HG03520 (cell line): ENCODE measurements at regions not wholly inside any gene's neighbourhood (a gene's known extent, or its start where the extent isn't known, plus 50 kb on each side); places are given as distances from the start of the nearest gene placed in this dataset.

Experiments
- ATAC-seq: cut with Tn5 transposase; IDR thresholded peaks from one replicate; pipeline ENCODE4 v1.9.1; 2021; ENCODE audit warnings: mild to moderate bottlenecking, moderate library complexity; ENCODE audit not compliant: unreplicated experiment

GRCh38 chr7:142606081-142606480, 143.2 kb upstream of the PRSS1 start:
- no peak for ATAC-seq

GRCh38 chr7:142604671-142605070, 144.6 kb upstream of the PRSS1 start:
- ATAC-seq: no peak

DNA sequence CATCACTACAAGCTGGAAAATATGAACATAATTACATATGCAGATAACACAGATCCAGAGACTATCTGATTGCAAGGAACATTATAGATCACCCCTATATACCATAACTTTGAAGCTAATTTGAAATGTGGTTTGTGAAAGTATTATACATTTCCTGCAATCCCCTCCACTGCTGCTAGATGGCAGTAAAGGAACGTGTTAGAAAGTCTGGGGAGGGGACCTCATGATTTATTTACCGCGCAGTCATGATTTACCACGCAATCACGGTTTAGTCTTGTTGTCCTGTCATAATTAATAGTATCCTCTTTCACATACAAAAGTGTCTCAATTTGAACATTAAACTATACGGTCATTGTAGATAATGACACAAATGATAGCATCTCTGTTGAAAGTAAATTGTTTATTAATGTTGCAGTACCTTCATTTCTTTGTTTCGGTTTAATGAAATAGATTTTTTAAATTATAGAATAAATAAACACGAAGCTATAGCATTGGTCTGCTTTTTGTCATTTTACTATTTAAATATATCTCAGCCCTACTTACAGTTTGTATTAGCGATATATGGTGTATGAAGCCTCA, 145.3 kb upstream of the PRSS1 start:
- ATAC-seq: no peak

- ATAC-seq: no peak
Observed at GRCh38 chr7:142602756-142603155, 146.5 kb upstream of the PRSS1 start.

- ATAC-seq: no peak
Observed at GRCh38 chr7:142602183-142602582, 147.1 kb upstream of the PRSS1 start.

DNA sequence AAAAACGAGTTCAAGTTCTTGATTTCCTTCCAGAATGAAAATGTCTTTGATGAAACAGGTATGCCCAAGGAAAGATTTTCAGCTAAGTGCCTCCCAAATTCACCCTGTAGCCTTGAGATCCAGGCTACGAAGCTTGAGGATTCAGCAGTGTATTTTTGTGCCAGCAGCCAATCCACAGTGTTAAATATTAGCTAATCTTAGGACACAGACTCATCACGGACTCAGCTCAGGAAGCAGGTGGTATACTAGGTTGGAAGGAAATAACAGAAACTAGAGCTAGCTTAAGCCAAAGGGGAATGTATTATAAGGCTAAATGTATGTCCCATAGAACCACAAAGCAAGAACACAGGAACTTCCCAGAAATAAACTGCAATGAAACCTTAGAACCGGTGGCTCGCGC, 151.0 kb upstream of the PRSS1 start:
- ATAC-seq: no peak

DNA sequence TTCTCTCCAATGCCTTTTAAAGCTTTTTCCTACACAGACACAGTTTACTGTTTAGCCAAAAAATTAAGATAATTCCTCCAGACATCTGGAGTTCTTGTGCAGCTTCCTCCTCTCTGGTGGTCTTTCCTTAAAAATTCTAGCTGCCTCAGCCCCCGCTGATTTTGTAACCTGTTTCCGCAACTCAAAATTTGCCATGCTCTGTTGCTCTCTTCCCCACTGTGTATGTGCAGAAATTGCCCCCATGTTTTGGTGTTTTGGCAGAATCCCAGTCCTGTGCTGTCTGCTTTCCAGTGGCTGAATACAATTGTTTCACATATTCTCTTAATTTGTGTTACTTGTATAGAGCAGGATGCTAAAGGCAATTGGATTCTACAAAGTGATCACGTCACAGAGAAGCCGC, 151.7 kb upstream of the PRSS1 start:
- ATAC-seq: no peak

- no peak for ATAC-seq
Observed at GRCh38 chr7:142595816-142596516, 153.3 kb upstream of the PRSS1 start.

GRCh38 chr7:142594078-142594477, 155.2 kb upstream of the PRSS1 start:
- ATAC-seq: no peak

GRCh38 chr7:142593106-142593505, 156.2 kb upstream of the PRSS1 start:
- no peak for ATAC-seq

- no peak for ATAC-seq
Observed at GRCh38 chr7:142592664-142593063, 156.6 kb upstream of the PRSS1 start.

GRCh38 chr7:142592231-142592630, 157.0 kb upstream of the PRSS1 start:
- ATAC-seq: no peak

DNA sequence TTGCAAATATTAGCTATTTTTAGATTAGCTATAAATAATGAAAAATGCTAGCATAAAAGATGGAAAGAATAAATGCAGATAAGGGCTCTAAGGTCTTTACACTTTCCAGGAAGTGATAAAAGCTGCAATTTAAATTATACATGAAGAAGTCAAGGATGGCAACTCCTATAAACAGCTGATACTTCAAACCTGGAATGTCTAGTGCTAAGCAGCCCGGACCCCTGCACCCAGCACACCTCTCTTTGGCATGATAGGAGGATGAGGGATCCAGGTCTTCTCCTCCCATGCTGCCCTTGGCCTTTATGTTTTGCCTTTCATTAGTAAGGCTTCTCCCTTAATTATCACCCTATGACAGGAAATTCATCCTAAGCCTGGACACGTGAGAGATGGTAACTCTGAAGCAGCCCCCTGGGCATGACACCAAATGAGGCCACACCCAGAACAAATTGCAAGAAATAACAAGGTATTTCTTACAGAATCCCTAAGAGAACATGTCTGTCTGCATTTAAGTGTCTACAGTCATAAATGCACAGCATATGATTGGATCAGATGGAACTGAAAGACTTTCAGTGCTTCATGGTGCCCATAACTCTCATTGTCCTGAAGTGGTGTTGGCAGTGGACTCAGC, 158.3 kb upstream of the PRSS1 start:
- no peak for ATAC-seq

GRCh38 chr7:142590077-142590476, 159.2 kb upstream of the PRSS1 start:
- ATAC-seq: no peak

- peak; percentile 68 for ATAC-seq
Observed at GRCh38 chr7:142587578-142588191, 161.6 kb upstream of the PRSS1 start.

GRCh38 chr7:142586611-142587010, 162.7 kb upstream of the PRSS1 start:
- ATAC-seq: no peak

DNA sequence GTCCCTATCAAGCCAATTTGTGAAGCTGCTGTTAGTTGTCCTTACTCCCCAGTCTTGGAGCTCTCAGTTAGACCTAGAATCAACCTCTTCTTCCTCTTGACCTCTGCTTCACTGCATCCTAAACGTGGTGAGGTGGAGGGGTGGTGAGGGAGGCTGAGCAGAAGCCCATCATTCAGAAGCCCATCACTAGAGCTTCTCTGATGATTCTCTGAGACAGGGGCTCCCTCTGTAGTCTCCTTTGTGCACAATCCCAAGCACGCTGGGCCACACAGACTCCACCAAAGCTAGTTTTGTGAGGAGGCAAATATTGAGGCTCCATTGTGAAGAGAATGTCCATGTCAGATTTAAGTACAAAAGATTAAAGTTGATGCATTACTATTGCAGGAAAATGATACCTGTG, 163.8 kb upstream of the PRSS1 start:
- ATAC-seq: no peak

- ATAC-seq: no peak
Observed at GRCh38 chr7:142584765-142585164, 164.5 kb upstream of the PRSS1 start.

GRCh38 chr7:142583446-142583845, 165.8 kb upstream of the PRSS1 start:
- ATAC-seq: peak; percentile 69

DNA sequence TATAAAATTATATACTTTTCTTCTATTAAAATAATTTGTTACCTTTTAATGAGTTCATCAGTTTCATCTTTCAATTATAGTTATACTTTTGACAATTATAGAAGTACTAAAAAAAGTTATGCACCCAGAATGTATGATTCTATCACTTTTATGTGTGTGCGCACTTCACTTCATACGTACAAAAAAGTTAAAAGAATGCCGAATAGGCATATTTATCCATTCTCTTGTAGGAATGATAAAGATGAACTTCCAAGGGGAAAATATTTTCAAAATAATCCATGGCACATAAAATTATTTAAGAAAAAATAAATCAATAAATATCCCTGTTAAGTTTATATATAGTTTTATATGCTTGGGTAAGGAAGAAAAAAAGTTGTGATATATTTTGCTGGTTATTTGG, 166.9 kb upstream of the PRSS1 start:
- ATAC-seq: no peak

GRCh38 chr7:142581341-142581740, 167.9 kb upstream of the PRSS1 start:
- ATAC-seq: peak; percentile 54

GRCh38 chr7:142579946-142580345, 169.3 kb upstream of the PRSS1 start:
- ATAC-seq: no peak
